ENCODE measurements at regions not wholly inside any gene's neighbourhood (a gene's known extent, or its start where the extent isn't known, plus 50 kb on each side); places are given as distances from the start of the nearest gene placed in this dataset.
"Not testable (repeated sequence)": the region's sequence is repeated elsewhere in the genome, so short reads cannot be mapped to it uniquely, and the experiment has no call there.

- DNase-seq: no peak
Measured at GRCh38 chr18:66271962-66272361, 331.9 kb downstream of the CDH19 start.

GRCh38 chr18:66264130-66264529 is 339.8 kb downstream of the CDH19 start:
- no peak for DNase-seq

- no peak for DNase-seq
Measured at GRCh38 chr18:66254121-66254520, 349.8 kb downstream of the CDH19 start.

GRCh38 chr18:66252703-66253102 is 351.2 kb downstream of the CDH19 start:
- no peak for DNase-seq

- no peak for DNase-seq
Measured at GRCh38 chr18:66235206-66235605, 368.7 kb downstream of the CDH19 start.

GRCh38 chr18:66226782-66227181 is 377.1 kb downstream of the CDH19 start:
- no peak for DNase-seq

- not testable (repeated sequence) for DNase-seq
Measured at GRCh38 chr18:66223317-66223716, 380.6 kb downstream of the CDH19 start.

- no peak for DNase-seq
Measured at GRCh38 chr18:66222174-66222573, 381.7 kb downstream of the CDH19 start.

- DNase-seq: no peak
Measured at GRCh38 chr18:66219817-66220216, 384.1 kb downstream of the CDH19 start.

- no peak for DNase-seq
Measured at GRCh38 chr18:66211749-66212148, 392.1 kb downstream of the CDH19 start.

GRCh38 chr18:66210875-66211274 is 393.0 kb downstream of the CDH19 start:
- DNase-seq: no peak

GRCh38 chr18:66209656-66210055 is 394.2 kb downstream of the CDH19 start:
- DNase-seq: no peak

- DNase-seq: no peak
Measured at GRCh38 chr18:66196805-66197204, 407.1 kb downstream of the CDH19 start.

GRCh38 chr18:66193938-66194337 is 410.0 kb downstream of the CDH19 start:
- no peak for DNase-seq

GRCh38 chr18:66193394-66193793 is 410.5 kb downstream of the CDH19 start:
- no peak for DNase-seq

- DNase-seq: no peak
Measured at GRCh38 chr18:66168685-66169235, 417.9 kb downstream of the CDH7 start.

- DNase-seq: no peak
Measured at GRCh38 chr18:66167829-66168684, 417.2 kb downstream of the CDH7 start.

GRCh38 chr18:66160007-66160406 is 409.2 kb downstream of the CDH7 start:
- no peak for DNase-seq

GRCh38 chr18:66159451-66159850 is 408.6 kb downstream of the CDH7 start:
- no peak for DNase-seq

- DNase-seq: no peak
Measured at GRCh38 chr18:66156946-66157687, 406.3 kb downstream of the CDH7 start.

GRCh38 chr18:66150650-66151049 is 399.8 kb downstream of the CDH7 start:
- DNase-seq: no peak

- no peak for DNase-seq
Measured at GRCh38 chr18:66143029-66143428, 392.2 kb downstream of the CDH7 start.

- DNase-seq: no peak
Measured at GRCh38 chr18:66141716-66142115, 390.9 kb downstream of the CDH7 start.

GRCh38 chr18:66138642-66139041 is 387.8 kb downstream of the CDH7 start:
- DNase-seq: no peak
